ENCODE measurements at regions not wholly inside any gene's neighbourhood (a gene's known extent, or its start where the extent isn't known, plus 50 kb on each side); places are given as distances from the start of the nearest gene placed in this dataset.

DNA sequence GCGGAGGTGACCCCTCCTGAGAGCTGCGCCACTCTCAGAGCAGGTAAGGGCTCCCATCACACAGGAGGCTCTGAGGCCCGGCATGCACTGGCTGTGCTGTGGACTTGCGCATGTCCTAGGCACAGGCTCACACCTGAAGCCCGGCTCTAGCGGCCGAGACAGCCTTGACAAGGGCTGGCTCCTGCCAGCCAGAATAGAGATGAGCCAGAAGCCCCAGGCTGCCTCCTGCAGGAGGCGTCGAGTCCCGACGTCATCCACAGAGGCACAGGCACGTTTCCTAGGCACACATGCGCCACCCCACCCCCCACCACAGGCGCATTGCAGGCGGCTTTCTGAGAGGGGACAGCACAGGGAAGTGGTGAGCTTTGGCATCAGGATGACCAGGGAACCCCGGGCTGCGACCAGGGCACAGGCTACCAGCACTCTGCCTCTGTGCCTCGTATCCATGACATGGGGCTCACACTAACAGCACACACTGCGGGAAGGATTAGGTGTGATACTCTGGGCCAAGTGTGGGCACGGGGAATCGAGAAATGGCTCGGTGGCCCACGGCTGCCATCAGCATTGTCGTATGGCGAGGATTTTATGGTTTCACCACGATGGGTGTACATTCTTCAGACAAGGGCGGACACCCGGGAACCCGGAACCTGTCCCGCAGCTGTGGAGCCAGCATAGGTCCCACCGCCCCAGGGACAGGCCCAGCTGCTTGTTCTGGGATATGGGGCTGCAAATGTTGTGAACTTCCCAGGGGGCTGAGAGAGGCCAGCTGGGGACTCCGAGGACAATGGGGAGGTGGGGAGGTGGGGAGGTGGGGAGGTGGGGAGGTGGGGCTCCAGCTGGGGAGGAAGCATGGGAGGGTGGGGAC, 90.7 kb upstream of the ADRA2C start:
- H3K9ac ChIP-seq (ENCODE audit: low read length) = no peak overlapping the region
- no peaks in the 10 kb centered on the region for H4K20me1 ChIP-seq (ENCODE audit: low read depth, low read length)
- no peak overlapping the region for H3K4me3 ChIP-seq (ENCODE audit: insufficient read depth, low read length, poor library complexity, severe bottlenecking)
- H3K27ac ChIP-seq (ENCODE audit: low read depth, low read length) = no peak overlapping the region
- H3K27me3 ChIP-seq (ENCODE audit: low read length) = no peaks in the 10 kb centered on the region; the same call in 1 of the 2 replicates
- H3K9me3 ChIP-seq (ENCODE audit: insufficient read depth, low read length) = no peaks in the 10 kb centered on the region; the same call in 1 of the 2 replicates
- H3F3A ChIP-seq (ENCODE audit: insufficient read depth) = no peaks in the 10 kb centered on the region
- TF ChIP-seq, protein P1, sequence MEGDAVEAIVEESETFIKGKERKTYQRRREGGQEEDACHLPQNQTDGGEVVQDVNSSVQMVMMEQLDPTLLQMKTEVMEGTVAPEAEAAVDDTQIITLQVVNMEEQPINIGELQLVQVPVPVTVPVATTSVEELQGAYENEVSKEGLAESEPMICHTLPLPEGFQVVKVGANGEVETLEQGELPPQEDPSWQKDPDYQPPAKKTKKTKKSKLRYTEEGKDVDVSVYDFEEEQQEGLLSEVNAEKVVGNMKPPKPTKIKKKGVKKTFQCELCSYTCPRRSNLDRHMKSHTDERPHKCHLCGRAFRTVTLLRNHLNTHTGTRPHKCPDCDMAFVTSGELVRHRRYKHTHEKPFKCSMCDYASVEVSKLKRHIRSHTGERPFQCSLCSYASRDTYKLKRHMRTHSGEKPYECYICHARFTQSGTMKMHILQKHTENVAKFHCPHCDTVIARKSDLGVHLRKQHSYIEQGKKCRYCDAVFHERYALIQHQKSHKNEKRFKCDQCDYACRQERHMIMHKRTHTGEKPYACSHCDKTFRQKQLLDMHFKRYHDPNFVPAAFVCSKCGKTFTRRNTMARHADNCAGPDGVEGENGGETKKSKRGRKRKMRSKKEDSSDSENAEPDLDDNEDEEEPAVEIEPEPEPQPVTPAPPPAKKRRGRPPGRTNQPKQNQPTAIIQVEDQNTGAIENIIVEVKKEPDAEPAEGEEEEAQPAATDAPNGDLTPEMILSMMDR (IDR thresholded peaks at IDR 0.05; ENCODE audit: insufficient read depth, low read length, poor library complexity, severe bottlenecking) = no peak
- TF ChIP-seq EZH2phosphoT487 (conservative IDR thresholded peaks at IDR 0.05; ENCODE audit: low read length) = no peak
- H3K79me2 ChIP-seq (ENCODE audit: insufficient read depth, low read length) = no peaks in the 10 kb centered on the region
- no peaks in the 10 kb centered on the region for H3K9me2 ChIP-seq (replicated peaks; ENCODE audit: insufficient read depth, low read length)
- H2AFZ ChIP-seq (ENCODE audit: low read depth, low read length, severe bottlenecking) = no peak overlapping the region
- no peak overlapping the region for H3K4me2 ChIP-seq (ENCODE audit: low read depth, low read length, poor library complexity, severe bottlenecking)
- no peaks in the 10 kb centered on the region for H3K36me3 ChIP-seq (ENCODE audit: low read length)

DNA sequence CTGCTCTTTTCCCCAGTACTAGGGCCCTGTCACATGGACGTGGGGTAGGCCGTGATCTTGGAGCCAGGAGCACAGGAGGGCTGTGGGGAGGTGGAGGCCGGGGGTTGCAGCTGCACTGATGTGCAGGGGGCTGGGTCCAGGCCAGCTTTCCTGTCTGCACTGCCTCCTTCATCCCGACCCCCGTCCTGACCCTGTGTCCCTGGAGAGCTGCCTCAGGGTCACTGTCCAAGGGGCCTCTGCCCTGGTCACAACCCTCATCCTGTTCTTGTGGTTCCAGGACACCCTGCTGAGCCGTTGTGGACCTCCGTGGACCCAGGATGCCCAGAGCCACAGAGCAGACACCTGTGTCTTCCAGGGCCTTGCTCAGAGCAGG, 91.7 kb upstream of the ADRA2C start:
- Histone ChIP-seq H3K4me2 (ENCODE audit: low read depth, low read length, poor library complexity, severe bottlenecking) (no peak overlapping the region), H3K36me3 (ENCODE audit: low read length) (no peaks in the 10 kb centered on the region), H3K27ac (ENCODE audit: low read depth, low read length) (no peak overlapping the region), H3F3A (ENCODE audit: insufficient read depth) (no peaks in the 10 kb centered on the region), H2AFZ (ENCODE audit: low read depth, low read length, severe bottlenecking) (no peak overlapping the region), H4K20me1 (ENCODE audit: low read depth, low read length) (no peaks in the 10 kb centered on the region), H3K9ac (ENCODE audit: low read length) (no peak overlapping the region), H3K9me3 (ENCODE audit: insufficient read depth, low read length) (no peaks in the 10 kb centered on the region; the same call in 1 of the 2 replicates), H3K79me2 (ENCODE audit: insufficient read depth, low read length) (no peaks in the 10 kb centered on the region), H3K9me2 (replicated peaks; ENCODE audit: insufficient read depth, low read length) (no peaks in the 10 kb centered on the region), H3K4me3 (ENCODE audit: insufficient read depth, low read length, poor library complexity, severe bottlenecking) (no peak overlapping the region), H3K27me3 (ENCODE audit: low read length) (no peaks in the 10 kb centered on the region; the same call in 1 of the 2 replicates)
- TF ChIP-seq, protein P1 (IDR thresholded peaks at IDR 0.05; ENCODE audit: insufficient read depth, low read length, poor library complexity, severe bottlenecking) = no peak
- no peak for TF ChIP-seq EZH2phosphoT487 (conservative IDR thresholded peaks at IDR 0.05; ENCODE audit: low read length)

DNA sequence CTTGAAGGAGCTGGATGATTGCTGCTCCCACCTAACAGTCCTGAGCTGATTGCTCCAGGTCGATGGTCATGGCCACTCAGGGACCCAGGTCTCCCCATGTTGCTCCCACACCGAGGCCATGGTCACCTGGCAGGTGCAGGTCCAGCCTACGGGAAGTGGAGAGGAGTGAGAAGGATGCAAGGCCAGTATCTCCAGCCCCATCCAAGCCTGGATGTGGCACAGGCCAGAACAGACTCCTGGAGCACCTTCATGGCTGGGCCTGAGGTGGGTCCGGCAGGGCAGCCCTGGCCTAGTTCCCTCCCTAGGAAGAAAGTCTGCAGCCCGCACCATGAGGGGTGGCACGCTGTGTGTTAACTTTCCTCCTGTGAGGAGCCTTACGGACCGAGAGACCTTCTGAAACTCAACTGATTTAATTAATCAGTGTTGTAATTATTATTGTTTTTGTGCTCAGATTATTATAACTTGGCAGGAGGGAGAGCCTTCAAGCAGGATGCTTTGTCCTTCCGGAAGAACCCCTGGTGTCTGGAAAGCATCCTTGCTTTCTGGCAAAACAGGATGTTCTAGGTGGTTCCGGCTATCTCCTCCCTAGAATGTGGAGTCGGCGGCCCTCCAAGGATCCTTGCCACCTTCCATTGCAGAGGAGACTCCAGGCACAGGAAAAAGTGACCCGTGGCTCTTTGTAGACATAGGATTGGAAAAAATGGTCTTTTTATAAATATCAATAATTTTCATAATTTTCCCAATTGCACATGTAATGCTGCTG, 92.3 kb upstream of the ADRA2C start:
- Histone ChIP-seq H3K9me2 (replicated peaks; ENCODE audit: insufficient read depth, low read length) (no peaks in the 10 kb centered on the region), H3K4me3 (ENCODE audit: insufficient read depth, low read length, poor library complexity, severe bottlenecking) (no peak overlapping the region), H3F3A (ENCODE audit: insufficient read depth) (no peaks in the 10 kb centered on the region), H3K79me2 (ENCODE audit: insufficient read depth, low read length) (no peaks in the 10 kb centered on the region), H3K36me3 (ENCODE audit: low read length) (no peaks in the 10 kb centered on the region), H4K20me1 (ENCODE audit: low read depth, low read length) (no peaks in the 10 kb centered on the region), H2AFZ (ENCODE audit: low read depth, low read length, severe bottlenecking) (no peak overlapping the region), H3K27me3 (ENCODE audit: low read length) (no peaks in the 10 kb centered on the region; the same call in 1 of the 2 replicates), H3K9me3 (ENCODE audit: insufficient read depth, low read length) (no peaks in the 10 kb centered on the region; the same call in 1 of the 2 replicates), H3K4me2 (ENCODE audit: low read depth, low read length, poor library complexity, severe bottlenecking) (no peak overlapping the region), H3K9ac (ENCODE audit: low read length) (no peak overlapping the region), H3K27ac (ENCODE audit: low read depth, low read length) (no peak overlapping the region)
- no peak for TF ChIP-seq EZH2phosphoT487 (conservative IDR thresholded peaks at IDR 0.05; ENCODE audit: low read length)
- TF ChIP-seq, protein P1 (IDR thresholded peaks at IDR 0.05; ENCODE audit: insufficient read depth, low read length, poor library complexity, severe bottlenecking) = no peak

Data from SU-DHL-6 (cell line).